PC-9 (cell line): ENCODE measurements at regions not wholly inside any gene's neighbourhood (a gene's known extent, or its start where the extent isn't known, plus 50 kb on each side); places are given as distances from the start of the nearest gene placed in this dataset.

Source experiments
- BruUV-seq: library from RNA; stranded (reverse); fragments of 400-500 nt; replicated peaks from 2 replicates; lab custom pipeline; 2021; lab: Mats Ljungman, UMichigan
- CTCF ChIA-PET: fragments of 300-600 bp; sonication (Branson Sonifier 250); formaldehyde crosslinking; loops from one replicate; lab custom pipeline; 2022; ENCODE audit warnings: antibody characterized with exemption; lab: Charles Lee
- POLR2A ChIA-PET: fragments of 300-600 bp; sonication (Branson Sonifier 250); formaldehyde crosslinking; loops from one replicate; lab custom pipeline; 2022; ENCODE audit warnings: antibody characterized with exemption; ENCODE audit not compliant: unreplicated experiment; lab: Charles Lee
- DNase-seq, 2 experiments: peaks; one replicate each; pipeline versions ENCODE4 v3.0.0 to v3.0.0-alpha.2; 2015 to 2022; ENCODE audit warnings: mixed read lengths in 1 of 2
- H2AFZ ChIP-seq: fragments of 200-600 bp; sonication (generic); 2 replicates; pipeline ENCODE4 v1.8.1; 2017; ENCODE audit warnings: antibody characterized with exemption
- H3F3A ChIP-seq: fragments of 200-600 bp; sonication (generic); 2 replicates; pipeline ENCODE4 v1.8.1; 2017; ENCODE audit warnings: antibody characterized with exemption, mild to moderate bottlenecking, low read depth; ENCODE audit not compliant: insufficient read depth
- H3K27ac ChIP-seq: fragments of 200-600 bp; sonication (generic); 2 replicates; pipeline ENCODE4 v1.6.1; 2016; ENCODE audit warnings: mixed run types
- H3K27me3 ChIP-seq: fragments of 200-600 bp; sonication (generic); 2 replicates; pipeline ENCODE4 v1.6.1; 2016; ENCODE audit warnings: low read depth, mixed run types; ENCODE audit not compliant: insufficient read depth
- H3K36me3 ChIP-seq: fragments of 200-600 bp; sonication (generic); 2 replicates; pipeline ENCODE4 v1.6.1; 2016; ENCODE audit warnings: low read depth, mixed run types
- H3K4me1 ChIP-seq: fragments of 200-600 bp; sonication (generic); replicated peaks from 2 replicates; pipeline ENCODE4 v1.6.1; 2016; ENCODE audit warnings: mixed run types; ENCODE audit not compliant: insufficient read depth
- H3K4me2 ChIP-seq: fragments of 200-600 bp; sonication (generic); 2 replicates; pipeline ENCODE4 v1.6.1; 2017; ENCODE audit warnings: mixed run types
- H3K4me3 ChIP-seq: fragments of 200-600 bp; sonication (generic); 2 replicates; pipeline ENCODE4 v1.6.1; 2016; ENCODE audit warnings: mixed run types
- H3K79me2 ChIP-seq: fragments of 200-600 bp; sonication (generic); 2 replicates; pipeline ENCODE4 v1.6.1; 2017; ENCODE audit warnings: low read depth, mixed run types
- H3K9me2 ChIP-seq: fragments of 200-600 bp; sonication (generic); 2 replicates; pipeline ENCODE4 v1.8.1; 2017; ENCODE audit warnings: mild to moderate bottlenecking; ENCODE audit not compliant: insufficient read depth
- H3K9me3 ChIP-seq: fragments of 200-600 bp; sonication (generic); 2 replicates; pipeline ENCODE4 v1.8.1; 2016; ENCODE audit warnings: low read depth; ENCODE audit not compliant: insufficient read depth
- H4K20me1 ChIP-seq: fragments of 200-600 bp; sonication (generic); 2 replicates; pipeline ENCODE4 v1.8.1; 2017; ENCODE audit not compliant: insufficient read depth
- CTCF ChIP-seq: fragments of 200-600 bp; sonication (generic); conservative IDR thresholded peaks from 2 replicates; pipeline ENCODE4 v1.6.1; 2017; ENCODE audit warnings: mixed run types, antibody characterized with exemption, mild to moderate bottlenecking, moderate library complexity
- EZH2 ChIP-seq: fragments of 200-600 bp; sonication (generic); IDR thresholded peaks from 2 replicates; pipeline ENCODE4 v1.8.0; 2017; ENCODE audit warnings: antibody characterized with exemption, low read depth
- intact Hi-C: fragments of 100-400 bp; cut with micrococcal nuclease; formaldehyde crosslinking; loops from one replicate; pipeline ENCODE4 v1.10.0; 2022; ENCODE audit not compliant: unreplicated experiment

DNA sequence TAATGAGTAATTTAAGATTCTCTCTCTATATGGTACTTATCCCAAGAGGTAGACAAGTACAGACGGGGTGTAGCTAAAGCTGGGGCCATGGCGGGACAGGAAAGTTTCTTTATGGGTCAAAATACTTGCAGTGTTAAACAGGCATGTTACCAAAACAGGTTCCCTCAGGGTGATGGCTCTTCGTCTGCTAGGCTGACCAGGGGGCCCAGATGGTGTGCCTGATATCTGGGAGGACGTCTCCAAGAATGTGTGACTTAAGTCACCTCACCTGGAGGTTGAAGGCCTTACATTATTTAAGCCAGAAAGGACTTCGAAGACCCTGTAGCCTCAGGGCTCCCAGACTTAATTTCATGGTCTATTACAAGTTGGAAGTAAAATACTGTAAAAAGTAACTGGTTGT, 52.7 kb upstream of the FMOD start:
- no peaks in the 10 kb centered on the region for H3K36me3 ChIP-seq
- H3K79me2 ChIP-seq = no peaks in the 10 kb centered on the region
- H2AFZ ChIP-seq = no peak overlapping the region
- H3K4me3 ChIP-seq = no peak overlapping the region
- CTCF ChIA-PET = interaction anchor here (0.5 kb wide), 1 partner anchor 199 kb away, joined by 3 read pairs; no protein-coding TSS in a partner anchor
- no peak for DNase-seq
- peaks cover 47% of the 10 kb centered on the region for H3K27me3 ChIP-seq
- H3F3A ChIP-seq = no peaks in the 10 kb centered on the region
- POLR2A ChIA-PET = no interaction called here
- no peaks in the 10 kb centered on the region for H3K4me1 ChIP-seq
- H3K9me3 ChIP-seq = no peaks in the 10 kb centered on the region
- no peaks in the 10 kb centered on the region for H3K9me2 ChIP-seq
- H4K20me1 ChIP-seq = no peaks in the 10 kb centered on the region
- BruUV-seq = no TSS peak
- no peak overlapping the region for H3K27ac ChIP-seq
- intact Hi-C loops = no loop called here
- TF ChIP-seq CTCF (no peak), EZH2 (no peak)
- H3K4me2 ChIP-seq = no peak overlapping the region

GRCh38 chr1:203404546-203404945, 53.6 kb upstream of the FMOD start:
- no peaks in the 10 kb centered on the region for H3K36me3 ChIP-seq
- no peak overlapping the region for H2AFZ ChIP-seq
- no peak overlapping the region for H3K27ac ChIP-seq
- H3K9me2 ChIP-seq = no peaks in the 10 kb centered on the region
- no peaks in the 10 kb centered on the region for H3F3A ChIP-seq
- ChIA-PET CTCF (no interaction called here), POLR2A (no interaction called here)
- no TSS peak for BruUV-seq
- no peaks in the 10 kb centered on the region for H3K4me1 ChIP-seq
- H3K27me3 ChIP-seq = peaks cover 56% of the 10 kb centered on the region
- intact Hi-C loops = no loop called here
- no peaks in the 10 kb centered on the region for H3K9me3 ChIP-seq
- H3K79me2 ChIP-seq = no peaks in the 10 kb centered on the region
- no peak for DNase-seq
- TF ChIP-seq CTCF (no peak), EZH2 (no peak)
- no peak overlapping the region for H3K4me2 ChIP-seq
- H3K4me3 ChIP-seq = no peak overlapping the region
- H4K20me1 ChIP-seq = no peaks in the 10 kb centered on the region

GRCh38 chr1:203405703-203406438, 54.9 kb upstream of the FMOD start:
- H3K79me2 ChIP-seq = no peaks in the 10 kb centered on the region
- no peak overlapping the region for H3K27ac ChIP-seq
- H3K9me3 ChIP-seq = no peaks in the 10 kb centered on the region
- no peak for TF ChIP-seq EZH2
- no peak for TF ChIP-seq CTCF
- no peak overlapping the region for H3K4me3 ChIP-seq
- H4K20me1 ChIP-seq = no peaks in the 10 kb centered on the region
- H3F3A ChIP-seq = no peaks in the 10 kb centered on the region
- intact Hi-C loops = no loop called here
- peaks cover 68% of the 10 kb centered on the region for H3K27me3 ChIP-seq
- DNase-seq = no peak
- BruUV-seq = no TSS peak
- POLR2A ChIA-PET = no interaction called here
- H3K36me3 ChIP-seq = no peaks in the 10 kb centered on the region
- no peak overlapping the region for H3K4me2 ChIP-seq
- no peak overlapping the region for H2AFZ ChIP-seq
- CTCF ChIA-PET = no interaction called here
- H3K4me1 ChIP-seq = peaks cover 4% of the 10 kb centered on the region; the same call in 1 of the 2 replicates
- no peaks in the 10 kb centered on the region for H3K9me2 ChIP-seq
